ENCODE measurements at regions not wholly inside any gene's neighbourhood (a gene's known extent, or its start where the extent isn't known, plus 50 kb on each side); places are given as distances from the start of the nearest gene placed in this dataset.

DNA sequence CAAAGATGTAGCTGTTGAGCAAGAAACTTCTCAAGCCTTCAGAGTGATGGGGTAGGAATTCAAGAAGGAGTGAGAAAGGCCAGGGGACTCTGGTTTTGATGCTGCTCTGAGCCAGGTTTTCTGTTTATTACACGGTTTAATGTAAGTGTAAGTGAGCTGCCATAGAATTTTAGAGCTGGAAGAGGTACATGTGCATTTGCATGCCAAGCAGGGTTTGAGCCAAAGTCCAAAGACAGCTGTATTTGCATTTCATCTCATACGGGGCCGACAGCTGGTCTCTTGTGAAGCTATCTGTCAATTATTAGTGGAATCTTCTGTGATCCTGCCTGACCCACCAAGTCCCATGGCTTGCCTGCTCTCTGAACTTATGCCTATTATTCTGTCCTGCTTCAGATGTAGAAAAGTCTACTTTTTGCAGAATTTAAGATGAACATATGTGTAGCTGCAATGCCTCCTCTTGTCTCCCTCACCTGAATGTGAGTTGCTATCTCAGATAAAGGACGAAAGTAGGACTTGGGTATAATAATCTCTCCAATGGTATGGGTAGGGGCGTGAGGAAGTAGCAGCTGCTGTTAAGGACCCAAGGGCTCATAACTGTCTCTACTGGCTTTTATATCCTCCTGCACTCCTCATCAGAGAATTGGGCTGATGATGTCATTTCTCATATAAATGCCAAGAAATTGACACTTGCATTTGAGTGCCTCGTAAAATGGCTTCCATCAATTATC is 160.0 kb downstream of the SQOR start:
- Histone ChIP-seq H3K9me3 (ENCODE audit: control insufficient read depth, low read length) (no peaks in the 10 kb centered on the region), H3K9ac (ENCODE audit: extremely low read depth, low read length, poor library complexity, severe bottlenecking) (no peak overlapping the region), H3K27ac (ENCODE audit: low read depth, low read length) (no peak overlapping the region), H3K27me3 (ENCODE audit: control insufficient read depth, insufficient read depth, low read length, poor library complexity, severe bottlenecking) (peaks cover 41% of the 10 kb centered on the region), H3K36me3 (ENCODE audit: control insufficient read depth, insufficient read depth, low read length) (no peaks in the 10 kb centered on the region), H3K4me3 (ENCODE audit: low read length) (no peak overlapping the region), H3K4me1 (ENCODE audit: control insufficient read depth, insufficient read depth, low read length) (no peaks in the 10 kb centered on the region)
- no peak for DNase-seq
- H3K9me3 Mint-ChIP-seq, result no peaks in the 10 kb centered on the region
- H3K4me3 Mint-ChIP-seq, result no peak overlapping the region
- H3K36me3 Mint-ChIP-seq (ENCODE audit: low read depth), result no peaks in the 10 kb centered on the region
- 94 to 96% methylated on average over 4 to 6 of the region's 6 CpGs for WGBS, 2 experiments (ENCODE audit: insufficient coverage in 1 of 2, insufficient read length in 1 of 2)
- H3K4me1 Mint-ChIP-seq, result peaks cover 3% of the 10 kb centered on the region
- H3K27ac Mint-ChIP-seq, result no peak overlapping the region
- H3K27me3 Mint-ChIP-seq (ENCODE audit: insufficient read depth), result peaks cover 15% of the 10 kb centered on the region
- TF ChIP-seq, protein P1, sequence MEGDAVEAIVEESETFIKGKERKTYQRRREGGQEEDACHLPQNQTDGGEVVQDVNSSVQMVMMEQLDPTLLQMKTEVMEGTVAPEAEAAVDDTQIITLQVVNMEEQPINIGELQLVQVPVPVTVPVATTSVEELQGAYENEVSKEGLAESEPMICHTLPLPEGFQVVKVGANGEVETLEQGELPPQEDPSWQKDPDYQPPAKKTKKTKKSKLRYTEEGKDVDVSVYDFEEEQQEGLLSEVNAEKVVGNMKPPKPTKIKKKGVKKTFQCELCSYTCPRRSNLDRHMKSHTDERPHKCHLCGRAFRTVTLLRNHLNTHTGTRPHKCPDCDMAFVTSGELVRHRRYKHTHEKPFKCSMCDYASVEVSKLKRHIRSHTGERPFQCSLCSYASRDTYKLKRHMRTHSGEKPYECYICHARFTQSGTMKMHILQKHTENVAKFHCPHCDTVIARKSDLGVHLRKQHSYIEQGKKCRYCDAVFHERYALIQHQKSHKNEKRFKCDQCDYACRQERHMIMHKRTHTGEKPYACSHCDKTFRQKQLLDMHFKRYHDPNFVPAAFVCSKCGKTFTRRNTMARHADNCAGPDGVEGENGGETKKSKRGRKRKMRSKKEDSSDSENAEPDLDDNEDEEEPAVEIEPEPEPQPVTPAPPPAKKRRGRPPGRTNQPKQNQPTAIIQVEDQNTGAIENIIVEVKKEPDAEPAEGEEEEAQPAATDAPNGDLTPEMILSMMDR (conservative IDR thresholded peaks at IDR 0.05), result no peak

DNA sequence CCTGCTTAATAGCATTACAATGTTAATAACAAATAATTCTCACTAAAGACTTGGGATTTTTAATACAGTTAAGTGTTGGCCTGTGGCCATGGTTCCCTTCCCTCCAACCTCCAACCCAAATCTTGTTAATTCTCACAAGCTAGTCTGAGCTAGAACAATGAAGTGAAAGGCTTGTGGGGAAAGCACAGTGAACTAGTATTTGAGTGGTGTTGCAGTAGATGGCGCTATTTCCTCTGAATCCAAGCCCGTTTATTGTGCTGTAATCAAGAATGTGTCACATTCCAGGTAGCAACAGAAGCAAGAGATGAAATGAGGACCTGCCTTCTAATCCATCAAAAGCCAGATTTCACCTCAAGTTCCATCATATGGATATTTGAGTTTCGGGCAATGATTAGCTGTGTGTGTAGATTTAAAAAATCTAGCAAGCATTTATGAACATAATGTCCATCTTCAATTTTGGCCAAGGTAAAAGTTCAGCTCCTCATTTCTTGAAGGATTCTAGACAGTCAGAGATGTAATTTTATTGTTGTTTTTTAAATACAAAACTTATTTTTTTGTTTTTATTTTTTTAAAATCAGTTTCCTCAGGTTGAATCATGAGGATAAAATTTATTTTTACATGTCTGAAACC is 160.7 kb downstream of the SQOR start:
- H3K9me3 Mint-ChIP-seq, result no peaks in the 10 kb centered on the region

DNA sequence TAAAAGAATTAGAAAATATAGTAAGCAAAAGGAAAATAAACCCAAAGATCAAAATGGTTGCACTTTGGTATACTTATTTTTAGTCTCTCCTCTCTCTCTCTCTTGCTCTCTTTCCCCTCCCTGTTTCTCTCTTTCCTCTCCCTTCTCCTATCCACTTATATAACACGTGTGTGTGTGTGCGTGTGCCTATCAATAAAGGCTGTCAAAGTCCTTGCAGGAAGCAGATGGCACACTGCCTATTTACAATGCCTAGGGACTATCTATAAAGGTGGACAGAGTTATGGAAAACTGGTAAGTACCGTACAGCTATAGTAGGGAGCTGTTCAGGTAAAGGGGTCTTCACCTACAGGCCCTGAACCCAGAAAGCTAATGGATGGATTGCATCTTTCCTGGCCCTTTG is 161.6 kb downstream of the SQOR start:
- TF ChIP-seq, protein P1 (conservative IDR thresholded peaks at IDR 0.05), result no peak
- H3K36me3 Mint-ChIP-seq (ENCODE audit: low read depth), result no peaks in the 10 kb centered on the region
- no peaks in the 10 kb centered on the region for H3K4me1 ChIP-seq (ENCODE audit: control insufficient read depth, insufficient read depth, low read length)
- no peak overlapping the region for H3K27ac Mint-ChIP-seq
- H3K4me3 Mint-ChIP-seq, result no peak overlapping the region
- no peak overlapping the region for H3K4me3 ChIP-seq (ENCODE audit: low read length)
- no peak overlapping the region for H3K9ac ChIP-seq (ENCODE audit: extremely low read depth, low read length, poor library complexity, severe bottlenecking)
- H3K27me3 ChIP-seq (ENCODE audit: control insufficient read depth, insufficient read depth, low read length, poor library complexity, severe bottlenecking), result peaks cover 32% of the 10 kb centered on the region
- H3K27ac ChIP-seq (ENCODE audit: low read depth, low read length), result no peak overlapping the region
- 91 to 100% methylated on average over 1 to 3 of the region's 3 CpGs for WGBS, 2 experiments (ENCODE audit: insufficient coverage in 1 of 2, insufficient read length in 1 of 2)
- H3K4me1 Mint-ChIP-seq, result peaks cover 2% of the 10 kb centered on the region
- H3K9me3 Mint-ChIP-seq, result no peaks in the 10 kb centered on the region
- H3K27me3 Mint-ChIP-seq (ENCODE audit: insufficient read depth), result peaks cover 15% of the 10 kb centered on the region
- DNase-seq, result no peak
- no peaks in the 10 kb centered on the region for H3K36me3 ChIP-seq (ENCODE audit: control insufficient read depth, insufficient read depth, low read length)
- H3K9me3 ChIP-seq (ENCODE audit: control insufficient read depth, low read length), result no peaks in the 10 kb centered on the region

More for the DNA sequence above, 160.7 kb downstream of the SQOR start:
- no peaks in the 10 kb centered on the region for H3K36me3 Mint-ChIP-seq (ENCODE audit: low read depth)
- H3K4me3 Mint-ChIP-seq, result no peak overlapping the region
- peaks cover 2% of the 10 kb centered on the region for H3K4me1 Mint-ChIP-seq
- WGBS, 2 experiments (ENCODE audit: insufficient coverage in 1 of 2, insufficient read length in 1 of 2), result 2% methylated on average over 2 of the region's 3 CpGs; no CpG with 5 or more reads in 1 of the 2 experiments
- no peak overlapping the region for H3K9ac ChIP-seq (ENCODE audit: extremely low read depth, low read length, poor library complexity, severe bottlenecking)
- TF ChIP-seq, protein P1 (conservative IDR thresholded peaks at IDR 0.05), result peak; percentile 93
- H3K27me3 ChIP-seq (ENCODE audit: control insufficient read depth, insufficient read depth, low read length, poor library complexity, severe bottlenecking), result peaks cover 41% of the 10 kb centered on the region
- no peaks in the 10 kb centered on the region for H3K9me3 ChIP-seq (ENCODE audit: control insufficient read depth, low read length)
- H3K4me3 ChIP-seq (ENCODE audit: low read length), result no peak overlapping the region
- no peaks in the 10 kb centered on the region for H3K4me1 ChIP-seq (ENCODE audit: control insufficient read depth, insufficient read depth, low read length)
- peak; percentile 77 for DNase-seq
- no peak overlapping the region for H3K27ac Mint-ChIP-seq
- peaks cover 15% of the 10 kb centered on the region for H3K27me3 Mint-ChIP-seq (ENCODE audit: insufficient read depth)
- no peaks in the 10 kb centered on the region for H3K36me3 ChIP-seq (ENCODE audit: control insufficient read depth, insufficient read depth, low read length)
- H3K27ac ChIP-seq (ENCODE audit: low read depth, low read length), result no peak overlapping the region
